ENCODE measurements at regions not wholly inside any gene's neighbourhood (a gene's known extent, or its start where the extent isn't known, plus 50 kb on each side); places are given as distances from the start of the nearest gene placed in this dataset.

GRCh38 chr4:26020083-26020668, 106.2 kb downstream of the SMIM20 start:
- DNase-seq (ENCODE audit: low read depth, low spot score) = peak; percentile 55

- peak; percentile 88 for DNase-seq (ENCODE audit: low read depth, low spot score)
Observed at GRCh38 chr4:26020881-26021280, 106.9 kb downstream of the SMIM20 start.

GRCh38 chr4:26021417-26022345, 107.7 kb downstream of the SMIM20 start:
- peak; percentile 46 for DNase-seq (ENCODE audit: low read depth, low spot score)

GRCh38 chr4:26022346-26023202, 108.6 kb downstream of the SMIM20 start:
- peak; percentile 88 for DNase-seq (ENCODE audit: low read depth, low spot score)

GRCh38 chr4:26023203-26023972, 109.4 kb downstream of the SMIM20 start:
- DNase-seq (ENCODE audit: low read depth, low spot score) = no peak

GRCh38 chr4:26024079-26024478, 110.1 kb downstream of the SMIM20 start:
- no peak for DNase-seq (ENCODE audit: low read depth, low spot score)

- no peak for DNase-seq (ENCODE audit: low read depth, low spot score)
Observed at GRCh38 chr4:26028133-26028792, 114.2 kb downstream of the SMIM20 start.

GRCh38 chr4:26028793-26029567, 115.0 kb downstream of the SMIM20 start:
- DNase-seq (ENCODE audit: low read depth, low spot score) = peak; percentile 87

- no peak for DNase-seq (ENCODE audit: low read depth, low spot score)
Observed at GRCh38 chr4:26029568-26030131, 115.6 kb downstream of the SMIM20 start.

- DNase-seq (ENCODE audit: low read depth, low spot score) = peak; percentile 7
Observed at GRCh38 chr4:26030260-26030667, 116.2 kb downstream of the SMIM20 start.

- DNase-seq (ENCODE audit: low read depth, low spot score) = no peak
Observed at GRCh38 chr4:26030780-26031179, 116.8 kb downstream of the SMIM20 start.

- no peak for DNase-seq (ENCODE audit: low read depth, low spot score)
Observed at GRCh38 chr4:26031704-26032103, 117.7 kb downstream of the SMIM20 start.

- peak; percentile 67 for DNase-seq (ENCODE audit: low read depth, low spot score)
Observed at GRCh38 chr4:26032142-26032541, 118.1 kb downstream of the SMIM20 start.

- peak; percentile 82 for DNase-seq (ENCODE audit: low read depth, low spot score)
Observed at GRCh38 chr4:26032630-26033317, 118.8 kb downstream of the SMIM20 start.

GRCh38 chr4:26033389-26033788, 119.4 kb downstream of the SMIM20 start:
- DNase-seq (ENCODE audit: low read depth, low spot score) = no peak

GRCh38 chr4:26034849-26035248, 120.8 kb downstream of the SMIM20 start:
- DNase-seq (ENCODE audit: low read depth, low spot score) = no peak

GRCh38 chr4:26035921-26036320, 121.9 kb downstream of the SMIM20 start:
- no peak for DNase-seq (ENCODE audit: low read depth, low spot score)

- DNase-seq (ENCODE audit: low read depth, low spot score) = no peak
Observed at GRCh38 chr4:26039639-26040359, 125.8 kb downstream of the SMIM20 start.

Data from astrocyte of the hippocampus (primary cell).